Left lobe of liver (tissue), 2 donors: ENCODE measurements at regions not wholly inside any gene's neighbourhood (a gene's known extent, or its start where the extent isn't known, plus 50 kb on each side); places are given as distances from the start of the nearest gene placed in this dataset.

Experiments used
- ATAC-seq: fragments of 200-7000 bp; cut with Tn5 transposase; one replicate; pipeline ENCODE4 v1.9.1; 2020; ENCODE audit warnings: mild to moderate bottlenecking, moderate library complexity
- DNase-seq: peaks from one replicate; pipeline ENCODE4 v3.0.0-alpha.2; 2020; ENCODE audit warnings: low spot score
- donor health status: DM: no; HTN: no; CAD: no; lungs with moderate emphysema.
- donor health status: DM: no; HTN: yes; CAD: no.

- ATAC-seq: no peak
- no peak for DNase-seq
Observed at GRCh38 chr2:67516362-67516761, 119.2 kb downstream of the ETAA1 start.

GRCh38 chr2:67516899-67517530 is 119.9 kb downstream of the ETAA1 start:
- no peak for DNase-seq
- no peak for ATAC-seq

- DNase-seq (no peak), ATAC-seq (no peak)
Observed at GRCh38 chr2:67522148-67522547, 125.0 kb downstream of the ETAA1 start.

- ATAC-seq (no peak), DNase-seq (no peak)
Observed at GRCh38 chr2:67524213-67524612, 127.1 kb downstream of the ETAA1 start.

GRCh38 chr2:67524777-67525176 is 127.6 kb downstream of the ETAA1 start:
- ATAC-seq (no peak), DNase-seq (no peak)

GRCh38 chr2:67526283-67526682 is 129.2 kb downstream of the ETAA1 start:
- DNase-seq: no peak
- ATAC-seq: no peak

- no peak for ATAC-seq
- DNase-seq: no peak
Observed at GRCh38 chr2:67528320-67528719, 131.2 kb downstream of the ETAA1 start.

- no peak for ATAC-seq
- DNase-seq: no peak
Observed at GRCh38 chr2:67532387-67532786, 135.3 kb downstream of the ETAA1 start.

GRCh38 chr2:67534745-67535144 is 137.6 kb downstream of the ETAA1 start:
- ATAC-seq: no peak
- DNase-seq: no peak

GRCh38 chr2:67540962-67541361 is 143.8 kb downstream of the ETAA1 start:
- ATAC-seq (no peak), DNase-seq (no peak)

- no peak for ATAC-seq
- no peak for DNase-seq
Observed at GRCh38 chr2:67544286-67544685, 147.2 kb downstream of the ETAA1 start.

- no peak for ATAC-seq
Observed at GRCh38 chr2:67548317-67549201, 151.4 kb downstream of the ETAA1 start.

GRCh38 chr2:67559156-67559555 is 162.0 kb downstream of the ETAA1 start:
- no peak for ATAC-seq

More at GRCh38 chr2:67548317-67549201, 151.4 kb downstream of the ETAA1 start:
- no peak for DNase-seq

GRCh38 chr2:67560771-67561456 is 163.8 kb downstream of the ETAA1 start:
- ATAC-seq: no peak
- no peak for DNase-seq

More at GRCh38 chr2:67559156-67559555, 162.0 kb downstream of the ETAA1 start:
- no peak for DNase-seq

GRCh38 chr2:67561457-67561965 is 164.4 kb downstream of the ETAA1 start:
- DNase-seq: no peak
- no peak for ATAC-seq

GRCh38 chr2:67564076-67564475 is 166.9 kb downstream of the ETAA1 start:
- no peak for DNase-seq
- ATAC-seq: no peak

- no peak for ATAC-seq
- no peak for DNase-seq
Observed at GRCh38 chr2:67564626-67565025, 167.5 kb downstream of the ETAA1 start.

- no peak for ATAC-seq
- DNase-seq: no peak
Observed at GRCh38 chr2:67565262-67565661, 168.1 kb downstream of the ETAA1 start.

GRCh38 chr2:67565761-67566160 is 168.6 kb downstream of the ETAA1 start:
- DNase-seq (no peak), ATAC-seq (no peak)

- ATAC-seq (no peak), DNase-seq (no peak)
Observed at GRCh38 chr2:67566285-67566684, 169.2 kb downstream of the ETAA1 start.

GRCh38 chr2:67566958-67567635 is 170.0 kb downstream of the ETAA1 start:
- no peak for ATAC-seq
- DNase-seq: no peak
